Astrocyte of the spinal cord (primary cell): ENCODE measurements at regions not wholly inside any gene's neighbourhood (a gene's known extent, or its start where the extent isn't known, plus 50 kb on each side); places are given as distances from the start of the nearest gene placed in this dataset.

ENCODE experiments used
- DNase-seq: peaks from one replicate; pipeline ENCODE4 v3.0.0; 2011; ENCODE audit warnings: low read depth, low spot score
- H3K4me3 ChIP-seq: 2 replicates; pipeline ENCODE4 v1.5.1; 2011; ENCODE audit warnings: low read depth, mild to moderate bottlenecking, low read length, moderate library complexity
- CTCF ChIP-seq: IDR thresholded peaks from 2 replicates; pipeline ENCODE4 v1.5.1; 2012; ENCODE audit warnings: low read depth, mild to moderate bottlenecking, low read length, inconsistent platforms
- in situ Hi-C: cut with HindIII; loops from 2 replicates; pipeline ENCODE4 v1.10.0; 2017; ENCODE audit warnings: low sequenced_read_pairs

GRCh38 chr4:19408490-19408889 is 843.2 kb upstream of the SLIT2 start:
- in situ Hi-C loops, result no loop called here
- no peak overlapping the region for H3K4me3 ChIP-seq
- DNase-seq, result no peak
- TF ChIP-seq CTCF, result no peak

DNA sequence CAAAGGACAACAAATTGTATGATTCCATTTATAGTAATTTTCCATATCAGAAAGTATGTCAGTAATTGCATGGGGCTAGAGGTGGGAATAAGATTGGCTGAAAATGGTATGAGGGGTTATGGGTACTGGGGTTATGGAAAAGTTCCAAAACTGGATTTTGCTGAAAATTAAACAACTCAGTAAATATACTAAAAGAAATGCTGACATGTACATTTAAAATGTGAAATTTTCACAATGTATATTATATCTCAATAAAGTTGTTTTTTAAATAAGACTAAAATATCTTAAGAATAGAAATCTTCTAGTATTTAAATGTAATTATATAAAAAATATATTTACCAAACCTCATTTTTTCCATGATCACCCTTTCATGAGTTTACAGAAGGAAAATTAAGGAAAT is 844.9 kb upstream of the SLIT2 start:
- in situ Hi-C loops, result no loop called here
- no peak for TF ChIP-seq CTCF
- no peak overlapping the region for H3K4me3 ChIP-seq
- DNase-seq, result no peak

GRCh38 chr4:19403786-19404370 is 847.8 kb upstream of the SLIT2 start:
- TF ChIP-seq CTCF, result no peak
- H3K4me3 ChIP-seq, result no peak overlapping the region
- DNase-seq, result no peak
- in situ Hi-C loops, result no loop called here

DNA sequence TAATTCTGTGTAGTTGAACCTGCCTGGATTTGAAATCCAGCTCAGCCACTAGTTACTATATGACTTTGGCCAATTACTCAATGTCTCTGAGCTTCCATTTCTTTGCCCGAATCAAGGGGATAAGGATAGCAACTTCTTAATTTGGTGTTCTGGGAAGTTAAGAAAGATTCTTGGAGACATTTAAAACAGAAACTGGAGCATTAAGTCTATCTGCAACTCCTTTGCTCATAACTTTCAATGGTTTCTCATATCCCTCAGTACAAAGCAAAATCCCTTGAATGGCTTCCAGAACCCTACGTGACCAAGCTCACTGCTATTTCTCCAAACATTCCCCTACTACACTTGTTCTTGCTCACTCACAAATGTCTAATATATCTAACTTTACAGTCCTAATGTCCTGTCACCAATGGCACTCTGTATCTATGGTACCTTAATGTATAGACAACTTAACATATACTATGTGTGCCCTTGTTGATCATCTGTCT is 849.1 kb upstream of the SLIT2 start:
- DNase-seq, result no peak

DNA sequence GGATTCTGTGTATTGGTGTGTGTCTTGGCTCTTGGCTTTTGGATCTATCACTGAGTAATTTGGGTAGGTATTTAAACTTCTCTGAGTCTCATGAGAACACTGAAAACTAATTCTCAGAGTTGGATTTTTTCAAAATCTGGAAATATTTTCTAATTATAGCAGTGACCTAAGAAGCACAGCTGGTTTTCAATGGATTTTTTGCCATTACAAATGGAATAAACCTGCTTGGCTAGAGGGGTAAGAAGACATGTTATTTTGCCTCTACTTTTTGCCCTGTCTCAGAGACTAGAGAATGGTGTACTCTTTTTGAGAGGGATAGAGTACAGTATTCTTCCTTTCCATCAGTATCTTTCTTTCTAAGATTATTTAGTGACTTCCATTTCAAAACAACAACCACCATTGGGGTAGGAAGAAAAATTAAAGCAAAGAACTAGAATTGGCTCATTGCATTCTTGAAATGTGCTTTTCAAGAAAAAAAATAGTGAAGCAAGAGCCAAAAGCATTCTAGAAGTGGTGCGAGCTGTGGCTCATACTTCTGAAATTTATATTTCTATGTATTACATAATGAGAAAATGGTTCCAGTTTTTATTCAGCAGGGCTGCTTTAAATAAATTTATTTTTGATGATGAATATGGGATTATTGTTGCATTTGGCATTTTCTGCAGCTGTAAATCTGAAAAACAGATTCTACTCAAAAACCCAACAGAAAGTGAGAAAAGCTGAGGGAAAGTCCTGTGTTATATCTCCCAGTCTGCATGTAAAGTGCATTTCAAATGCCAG is 850.2 kb upstream of the SLIT2 start:
- in situ Hi-C loops, result no loop called here
- TF ChIP-seq CTCF, result no peak
- no peak overlapping the region for H3K4me3 ChIP-seq
- DNase-seq, result no peak

More for the DNA sequence above, 849.1 kb upstream of the SLIT2 start:
- in situ Hi-C loops, result no loop called here
- no peak for TF ChIP-seq CTCF
- no peak overlapping the region for H3K4me3 ChIP-seq

DNA sequence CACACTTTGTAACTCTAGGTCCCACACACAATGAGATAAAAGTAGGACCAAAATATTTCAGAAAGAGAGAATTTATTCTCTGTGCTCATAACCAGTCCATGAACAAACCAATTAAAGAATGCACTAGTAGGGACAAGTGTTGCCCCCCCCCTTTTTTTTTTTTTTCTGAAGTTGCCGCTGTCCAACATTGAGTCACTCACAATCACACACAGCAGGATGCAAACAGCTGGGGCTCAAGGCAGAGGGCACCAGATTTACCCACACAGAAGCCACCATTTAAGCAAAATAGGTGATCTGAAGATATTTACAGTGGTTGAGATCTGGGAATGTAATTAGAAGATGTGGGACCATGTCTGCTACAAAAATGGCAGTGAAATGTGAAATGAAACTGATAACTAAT is 850.9 kb upstream of the SLIT2 start:
- no peak overlapping the region for H3K4me3 ChIP-seq
- TF ChIP-seq CTCF, result no peak
- DNase-seq, result no peak
- in situ Hi-C loops, result no loop called here
